ENCODE measurements at regions not wholly inside any gene's neighbourhood (a gene's known extent, or its start where the extent isn't known, plus 50 kb on each side); places are given as distances from the start of the nearest gene placed in this dataset.

DNA sequence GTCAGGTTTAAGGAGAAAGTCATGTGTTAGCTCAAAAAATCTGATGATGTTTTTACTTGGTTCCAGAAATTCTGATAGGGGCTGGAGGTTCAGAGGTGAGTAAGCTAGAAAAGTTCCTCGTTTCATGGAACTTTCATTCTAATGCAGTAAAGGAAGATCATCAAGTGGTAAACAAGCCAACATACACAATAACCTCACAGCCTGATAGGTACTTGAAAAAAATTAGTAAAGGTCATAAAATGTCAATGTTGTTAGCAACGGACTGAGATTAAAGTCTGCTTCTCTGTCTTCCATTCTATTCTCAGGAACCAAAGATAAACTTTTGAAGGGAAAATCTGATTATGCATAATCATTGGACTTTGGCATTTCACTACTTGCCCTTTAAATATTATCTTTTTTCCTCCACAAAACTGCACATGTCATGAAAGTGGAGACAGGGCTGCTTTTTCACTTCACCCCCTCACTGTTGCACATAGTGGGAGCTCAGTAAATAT is 165.4 kb upstream of the MAF start:
- no peak for DNase-seq

GRCh38 chr16:79765431-79765830 is 164.9 kb upstream of the MAF start:
- no peak for DNase-seq

DNA sequence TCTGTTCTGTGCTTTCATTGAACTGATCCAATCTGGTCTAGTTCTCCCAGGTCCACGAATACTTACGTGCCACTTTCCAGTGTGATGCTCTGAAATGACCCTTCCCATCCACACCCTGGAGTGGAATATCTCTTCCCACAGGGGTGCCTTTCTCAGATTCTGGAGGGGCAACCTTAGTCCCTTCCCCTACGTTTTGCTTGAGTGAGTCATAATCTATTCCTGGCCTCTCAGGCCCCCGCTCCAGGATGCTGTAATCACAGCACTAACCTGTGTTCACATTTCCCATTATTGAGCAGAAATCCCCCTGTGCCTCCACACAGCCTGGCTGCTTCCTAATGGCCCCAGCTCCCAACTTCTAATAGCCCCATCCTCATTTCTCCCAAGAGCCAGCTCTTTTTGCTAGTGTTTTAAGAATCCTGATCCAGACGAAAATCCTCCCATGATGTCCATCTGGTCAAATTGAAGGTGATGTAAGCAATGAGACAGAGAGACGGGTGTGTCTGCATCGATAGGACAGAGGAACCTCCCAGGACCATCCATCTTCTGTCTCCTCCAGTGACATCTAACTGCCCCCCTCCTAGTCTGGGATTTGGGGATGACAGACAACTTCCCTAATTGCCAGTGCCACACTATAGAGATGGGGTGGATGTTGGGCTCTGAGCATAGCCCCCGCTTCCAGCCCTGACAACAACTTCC is 164.0 kb upstream of the MAF start:
- no peak for DNase-seq

- no peak for DNase-seq
These were observed 161.7 kb upstream of the MAF start for GRCh38 chr16:79762217-79762616.

DNA sequence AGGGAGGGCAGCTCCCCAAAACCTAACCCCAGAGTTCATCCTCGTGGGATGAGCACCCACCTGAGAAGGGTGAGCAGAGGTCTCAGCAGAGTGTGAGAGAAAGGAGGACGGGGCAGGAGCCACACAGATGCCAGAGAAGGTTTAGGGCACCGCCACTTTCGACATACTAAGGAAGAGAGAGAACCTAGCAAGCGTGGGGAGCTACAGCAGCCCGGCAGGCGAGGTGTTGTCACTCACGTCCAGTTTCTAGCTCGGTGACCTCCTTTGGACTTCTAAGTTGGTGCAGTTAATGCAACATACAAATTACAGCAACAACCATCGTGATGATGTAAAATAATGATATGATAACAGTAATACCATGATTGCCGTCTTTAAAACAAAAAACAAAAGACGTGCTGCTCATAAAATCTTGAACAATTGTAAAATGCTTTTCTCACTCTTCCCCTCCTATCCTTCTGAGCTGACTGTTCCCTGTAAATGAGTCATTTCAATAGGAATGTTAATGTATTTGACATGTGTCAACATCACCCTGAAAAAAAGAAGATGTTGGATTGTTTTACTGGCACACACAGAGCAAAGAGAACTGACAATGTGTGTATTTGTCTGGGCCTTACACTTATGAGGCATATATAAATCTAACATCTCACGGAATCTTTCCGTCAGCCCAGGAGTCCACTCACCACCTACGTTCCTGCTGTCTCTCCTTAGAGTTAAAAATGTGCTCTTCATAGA is 158.2 kb upstream of the MAF start:
- no peak for DNase-seq

DNA sequence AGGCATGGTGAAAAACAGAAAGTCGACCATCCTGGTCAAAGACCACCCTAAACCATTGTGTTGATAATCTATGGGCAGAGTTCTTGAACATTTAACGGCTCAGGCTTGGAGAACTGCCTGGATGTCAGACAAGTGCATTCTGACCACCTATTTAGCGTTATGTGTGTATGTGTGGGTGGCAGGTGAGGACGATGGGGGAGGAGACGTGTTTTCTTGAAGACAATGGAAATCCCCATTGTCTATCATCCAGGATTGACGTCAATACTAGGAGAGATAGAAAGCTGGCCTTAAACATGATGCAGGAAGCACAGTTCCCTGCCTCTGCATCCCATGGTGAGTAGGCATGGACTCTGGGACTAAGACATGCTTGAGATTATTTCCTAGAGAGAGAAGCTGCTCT is 157.4 kb upstream of the MAF start:
- no peak for DNase-seq

DNA sequence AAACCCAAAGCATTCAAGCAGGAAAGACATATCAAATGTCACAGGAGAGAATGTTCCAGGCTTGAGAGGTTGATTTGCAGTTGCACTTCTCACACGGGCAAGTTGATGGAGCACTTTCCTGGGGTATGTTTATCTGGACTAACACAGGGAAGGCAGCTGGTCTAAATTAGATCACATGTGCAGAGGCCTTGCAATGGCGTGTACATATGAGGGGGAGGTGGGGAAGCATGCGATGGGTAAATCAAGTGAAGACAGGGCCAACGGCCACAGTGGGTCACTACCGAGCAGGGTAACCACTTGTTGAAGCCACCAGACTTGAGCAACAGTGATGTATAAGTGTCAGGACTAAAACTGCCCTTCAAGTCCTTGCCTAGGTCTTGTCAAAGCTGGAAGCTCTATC is 156.6 kb upstream of the MAF start:
- no peak for DNase-seq

- no peak for DNase-seq
These were observed 156.0 kb upstream of the MAF start for GRCh38 chr16:79756571-79756970.

GRCh38 chr16:79754501-79754900 is 154.0 kb upstream of the MAF start:
- DNase-seq = no peak

DNA sequence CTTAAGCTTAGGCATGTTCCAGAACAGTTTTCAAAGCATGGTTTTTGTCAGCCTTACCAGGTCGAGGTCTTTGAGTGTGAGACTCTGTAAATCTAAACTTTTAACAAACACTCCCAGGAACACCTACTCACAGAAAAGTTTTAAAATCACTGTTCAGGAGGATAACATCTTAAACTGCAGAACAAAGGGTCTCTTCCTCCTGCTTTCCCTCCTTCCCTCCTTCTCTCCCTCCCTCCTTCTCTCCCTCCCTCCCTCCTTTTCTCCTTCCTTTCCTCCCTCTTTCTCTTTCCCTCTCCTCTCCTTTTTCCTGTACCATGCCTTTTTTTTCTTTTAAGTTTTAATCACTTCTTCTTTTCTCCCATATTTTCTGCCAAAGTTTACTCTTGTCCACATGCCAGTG is 153.5 kb upstream of the MAF start:
- DNase-seq = no peak

DNA sequence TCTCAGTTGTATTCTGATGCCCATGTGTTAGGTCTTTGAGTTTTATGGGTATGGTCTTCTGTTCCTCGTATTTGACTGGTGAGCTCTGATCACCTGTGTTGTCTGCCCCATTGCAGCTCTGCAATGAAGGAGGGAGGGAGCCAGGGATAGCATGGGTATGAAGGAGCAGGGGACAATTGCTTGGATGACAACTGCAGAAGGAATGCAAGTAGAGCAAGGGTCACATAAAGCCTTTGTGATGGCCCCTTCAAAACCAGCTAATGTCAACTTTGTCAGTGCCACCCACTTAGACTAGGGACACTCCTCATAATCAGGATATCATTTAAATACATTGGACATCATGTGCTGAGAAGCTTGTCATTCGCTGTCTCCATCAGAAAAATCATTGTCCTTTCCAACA is 152.7 kb upstream of the MAF start:
- DNase-seq = no peak

DNA sequence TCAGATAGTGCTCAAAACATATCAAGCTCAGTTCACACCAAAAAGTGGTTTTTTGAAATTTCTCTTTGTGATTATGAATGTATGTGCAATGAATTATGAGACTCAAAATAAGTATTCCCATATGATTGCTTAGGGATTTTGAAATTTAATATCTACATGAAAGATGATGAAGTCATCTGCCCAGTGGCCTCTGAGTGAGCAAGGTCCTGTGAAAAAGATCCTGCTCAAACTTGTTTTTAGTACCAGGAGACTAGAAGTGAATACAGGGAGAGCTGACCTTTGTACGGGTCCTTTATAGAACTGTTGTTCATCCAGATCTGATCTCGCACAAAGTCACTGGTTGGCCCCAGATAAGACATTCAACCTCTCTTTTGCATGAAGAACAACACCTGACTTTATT is 151.9 kb upstream of the MAF start:
- no peak for DNase-seq

GRCh38 chr16:79751471-79752184 is 151.1 kb upstream of the MAF start:
- DNase-seq = no peak

DNA sequence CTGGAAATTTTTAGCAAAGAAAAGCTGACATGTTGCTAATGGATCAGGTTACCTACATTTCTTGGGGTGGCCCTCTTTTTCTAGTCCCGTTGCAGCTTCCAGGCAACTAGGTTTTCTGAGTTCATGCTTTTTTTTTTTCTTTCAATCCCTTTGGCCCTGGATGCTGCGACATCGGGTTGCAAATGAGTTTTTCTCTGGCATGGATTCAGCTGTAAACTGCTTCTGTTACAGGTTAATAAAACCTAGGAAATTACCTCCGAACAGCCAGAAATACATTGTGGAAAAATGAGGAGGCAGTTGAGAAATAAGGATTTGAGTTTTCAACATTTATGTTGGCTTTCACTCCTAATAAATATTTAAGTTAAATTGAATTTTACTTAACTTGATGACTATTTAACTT is 149.8 kb upstream of the MAF start:
- no peak for DNase-seq

DNA sequence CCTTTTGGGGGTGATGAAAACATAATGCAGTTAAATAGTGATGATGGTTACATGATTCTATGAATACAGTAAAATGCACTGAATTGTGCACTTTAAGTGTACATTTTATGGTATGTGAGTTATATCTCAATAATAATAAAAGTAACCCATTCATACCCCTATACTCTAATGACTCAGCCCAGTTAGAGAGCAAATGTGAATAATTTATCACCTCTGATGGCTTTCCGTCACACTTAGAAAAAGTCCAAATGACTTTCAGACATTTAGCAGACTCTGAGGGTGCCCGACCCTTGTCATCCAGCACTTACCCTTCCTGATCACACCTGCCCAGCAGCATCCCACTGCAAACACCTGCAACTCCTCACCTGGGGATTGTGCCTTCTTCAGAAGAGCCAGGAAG is 148.1 kb upstream of the MAF start:
- no peak for DNase-seq

- DNase-seq = no peak
These were observed 147.2 kb upstream of the MAF start for GRCh38 chr16:79747688-79748087.

GRCh38 chr16:79740252-79740651 is 139.7 kb upstream of the MAF start:
- no peak for DNase-seq

- DNase-seq = no peak
These were observed 134.7 kb upstream of the MAF start for GRCh38 chr16:79735271-79735670.

DNA sequence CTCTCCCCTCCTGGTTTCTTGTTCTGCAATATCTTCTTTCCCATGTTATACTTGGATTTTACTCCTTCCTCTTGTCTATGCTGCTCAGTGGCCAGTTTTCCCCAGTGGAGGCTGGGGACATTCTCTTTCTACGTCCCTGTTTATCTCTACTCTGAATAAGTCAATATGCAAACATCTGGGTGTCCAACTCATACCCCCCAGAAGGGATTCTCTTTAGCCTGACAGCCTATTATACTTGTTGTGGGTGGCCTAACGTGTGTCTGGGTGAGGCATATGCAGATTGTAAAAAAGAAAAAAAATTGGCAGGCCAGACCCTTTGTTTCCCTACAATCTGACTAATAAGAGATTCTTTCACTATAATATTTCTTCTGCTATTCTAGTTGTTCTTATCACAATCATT is 134.2 kb upstream of the MAF start:
- no peak for DNase-seq

GRCh38 chr16:79728923-79729240 is 128.3 kb upstream of the MAF start:
- no peak for DNase-seq

DNA sequence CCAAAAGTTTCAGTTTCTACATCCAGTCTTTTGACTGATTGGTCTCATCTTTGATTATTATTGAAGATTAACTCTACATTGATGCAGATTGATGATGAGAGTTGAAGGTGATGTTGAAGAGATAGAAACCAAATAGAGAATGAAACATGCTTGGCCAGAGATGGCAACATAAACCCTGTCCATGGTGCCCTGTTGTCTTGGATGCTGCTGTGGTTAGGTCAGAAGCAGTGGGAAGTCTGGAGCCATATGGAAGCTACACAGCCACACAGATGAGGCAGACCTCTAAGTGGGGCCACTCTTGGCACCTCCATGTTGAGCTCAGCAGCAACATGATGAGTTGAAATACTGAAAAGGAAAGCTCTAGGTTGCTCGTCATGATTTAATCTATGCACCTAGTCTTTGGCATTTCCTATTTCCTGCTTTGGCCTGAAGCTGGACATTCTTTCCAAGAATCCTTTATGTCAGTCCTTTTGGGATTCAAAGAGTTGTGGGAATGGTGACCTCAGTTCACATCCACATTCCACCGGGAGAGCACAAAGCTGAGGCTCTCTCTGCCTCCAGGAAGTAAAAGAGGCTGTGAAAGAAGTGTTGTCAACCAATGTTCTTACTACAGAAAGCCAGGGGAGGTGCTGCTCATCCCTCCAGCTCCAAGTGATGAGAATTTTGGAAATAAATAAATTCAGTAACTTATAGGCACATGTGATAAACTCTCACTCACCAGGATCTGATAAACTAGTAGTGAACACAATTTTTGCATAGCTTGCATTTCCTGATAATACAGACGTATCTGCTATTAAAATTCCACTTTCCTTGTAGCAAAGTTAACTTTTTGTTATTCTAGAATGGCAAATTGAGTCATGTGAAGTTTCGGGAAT is 127.7 kb upstream of the MAF start:
- no peak for DNase-seq

DNA sequence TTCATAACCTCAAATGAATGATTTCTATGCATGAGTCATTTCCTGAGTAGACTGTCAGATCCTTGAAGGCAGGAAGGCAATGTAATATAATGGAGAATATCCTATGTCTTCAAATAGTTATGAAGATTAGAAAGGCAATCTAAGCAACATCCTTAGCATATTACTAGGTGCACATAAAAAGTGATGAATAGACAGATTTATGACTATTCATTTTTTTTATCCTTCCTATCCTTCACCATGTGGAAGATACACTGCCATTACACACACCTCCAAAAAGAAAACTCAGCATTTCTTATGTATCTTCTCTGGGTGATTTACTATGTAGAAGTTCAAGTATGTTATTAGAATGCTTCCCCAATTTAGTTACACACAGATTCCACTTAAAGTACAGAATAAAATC is 126.4 kb upstream of the MAF start:
- no peak for DNase-seq

DNA sequence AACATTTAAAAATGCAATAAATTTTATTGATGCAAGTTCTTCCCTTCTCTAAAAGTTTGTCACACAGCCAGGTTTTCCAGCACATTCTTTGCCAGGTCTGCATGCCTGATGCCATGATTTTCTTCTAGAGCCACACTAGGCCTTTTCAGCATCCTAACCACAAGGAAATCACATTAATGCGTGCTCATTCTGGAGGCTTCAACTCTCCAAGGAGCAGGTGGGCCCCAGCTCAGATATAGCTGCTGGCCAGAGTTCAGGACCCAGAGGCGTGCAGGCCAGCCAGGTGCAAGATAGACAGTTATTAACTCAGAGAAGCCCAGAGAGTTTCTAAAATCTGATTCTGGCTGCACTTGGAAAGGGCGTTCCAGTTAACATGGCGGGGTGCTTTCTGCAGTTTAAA is 124.5 kb upstream of the MAF start:
- DNase-seq = no peak
